OCI-LY3 (cell line): ENCODE measurements at regions not wholly inside any gene's neighbourhood (a gene's known extent, or its start where the extent isn't known, plus 50 kb on each side); places are given as distances from the start of the nearest gene placed in this dataset.

ENCODE experiments used
- CTCF ChIP-seq: fragments of 200-600, 300-600 bp; sonication (generic); IDR thresholded peaks from 2 replicates; pipeline ENCODE4 v1.5.1; 2014; ENCODE audit warnings: antibody characterized with exemption, low read length, low read depth
- EZH2phosphoT487 ChIP-seq: fragments of 200-600 bp; shearing (Covaris generic); IDR thresholded peaks from 2 replicates; pipeline ENCODE4 v1.6.1; 2018; ENCODE audit warnings: antibody characterized with exemption, mixed run types, low read depth

- TF ChIP-seq CTCF (no peak), EZH2phosphoT487 (no peak)
These were observed 113.7 kb downstream of the OLFM4 start for GRCh38 chr13:53142306-53142705.
